Muscle of back (tissue), 3 donors: ENCODE measurements at regions not wholly inside any gene's neighbourhood (a gene's known extent, or its start where the extent isn't known, plus 50 kb on each side); places are given as distances from the start of the nearest gene placed in this dataset.
A peak's percentile ranks its signal among the peaks of the same experiment; 100 is the strongest.
"Not testable (repeated sequence)": the region's sequence is repeated elsewhere in the genome, so short reads cannot be mapped to it uniquely, and the experiment has no call there.

Experiments used
- DNase-seq, 3 donors: peaks; one replicate each; pipeline versions ENCODE4 v3.0.0 to v3.0.0-alpha.2; 2013

DNA sequence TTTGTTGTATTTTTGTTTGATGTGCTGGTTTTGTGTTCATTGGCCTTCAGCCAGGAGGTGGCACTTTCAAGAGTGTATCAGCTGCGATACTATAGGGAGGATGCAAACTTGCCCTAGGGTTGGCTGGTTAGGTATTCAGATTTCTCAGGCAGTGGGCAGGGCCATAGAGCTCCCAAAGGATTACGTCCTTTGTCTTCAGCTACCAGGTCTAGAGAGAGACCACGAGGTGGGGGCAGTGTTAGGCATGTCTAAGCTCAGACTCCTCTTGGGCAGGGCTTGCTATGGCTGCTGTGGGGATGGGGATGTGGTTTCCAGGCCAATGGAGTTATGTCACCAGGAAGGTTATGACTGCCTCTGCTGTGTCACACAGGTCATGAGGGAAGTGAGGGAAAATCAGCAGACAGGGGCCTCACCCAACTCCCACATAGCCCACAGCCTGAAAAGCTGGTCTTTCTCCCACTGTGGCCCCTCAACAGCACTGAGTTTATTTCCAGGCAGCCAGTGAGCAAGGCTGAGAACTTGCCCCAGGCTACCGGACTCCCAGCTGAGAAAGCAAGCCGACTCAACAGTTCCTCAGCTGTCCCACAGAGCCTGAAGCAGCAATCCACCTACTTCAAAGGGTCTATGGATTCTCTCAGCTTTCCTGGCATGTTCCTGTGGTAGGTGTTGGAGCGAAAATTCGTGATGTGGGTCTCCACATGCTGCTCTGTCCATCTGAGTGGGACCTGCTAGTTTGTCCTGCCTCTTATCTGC is 227.4 kb upstream of the COBL start:
- DNase-seq = no peak

DNA sequence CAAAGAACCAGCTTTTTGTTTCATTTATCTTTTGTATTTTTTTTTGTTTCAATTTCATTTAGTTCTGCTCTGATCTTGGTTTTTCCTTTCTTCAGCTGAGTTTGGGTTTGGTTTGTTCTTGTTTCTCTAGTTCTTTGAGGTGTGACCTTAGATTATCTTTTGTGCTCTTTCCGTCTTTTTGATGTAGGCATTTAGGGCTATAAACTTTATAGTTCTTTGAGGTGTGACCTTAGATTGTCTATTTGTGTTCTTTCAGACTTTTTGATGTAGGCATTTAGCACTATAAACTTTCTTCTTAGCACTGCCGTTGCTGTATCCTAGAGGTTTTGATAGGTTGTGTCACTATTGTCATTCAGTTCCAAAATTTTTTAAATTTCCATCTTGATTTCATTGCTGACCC is 224.3 kb upstream of the COBL start:
- DNase-seq = not testable (repeated sequence)

DNA sequence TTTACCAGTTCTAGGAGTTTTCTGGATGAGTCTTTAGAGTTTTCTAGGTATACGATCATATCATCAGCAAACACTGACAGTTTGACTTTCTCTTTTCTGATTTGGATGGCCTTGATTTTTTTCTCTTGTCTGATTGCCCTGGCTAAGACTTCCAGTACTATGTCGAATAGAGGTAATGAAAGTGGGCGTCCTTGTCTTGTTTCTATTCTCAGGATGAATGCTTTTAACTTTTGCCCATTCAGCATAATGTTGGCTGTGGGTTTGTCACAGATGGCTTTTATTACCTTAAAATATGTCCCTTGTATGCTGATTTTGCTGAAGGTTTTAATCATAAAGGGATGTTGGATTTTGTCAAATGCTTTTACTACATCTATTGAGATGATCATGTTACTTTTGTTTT is 223.2 kb upstream of the COBL start:
- no peak for DNase-seq

DNA sequence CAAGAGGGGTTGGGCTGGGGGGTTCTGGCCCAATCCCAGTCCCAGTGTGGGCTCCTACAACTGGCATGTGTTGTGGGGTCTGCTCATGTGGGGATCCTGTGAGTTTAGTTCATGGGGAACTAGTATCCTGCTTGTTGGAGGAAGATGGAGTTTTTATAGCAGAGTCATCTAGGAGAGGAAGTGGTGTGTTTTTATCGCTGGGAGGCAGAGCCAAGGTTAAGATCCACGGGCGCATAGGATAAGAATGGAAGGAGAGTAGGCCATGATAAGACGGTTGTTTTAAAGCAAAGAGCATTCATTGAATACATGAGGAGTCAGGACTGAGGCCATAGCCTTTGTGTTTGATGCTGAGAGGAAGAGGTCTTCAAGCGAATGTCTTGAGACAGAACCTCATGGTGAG is 211.6 kb upstream of the COBL start:
- no peak for DNase-seq

DNA sequence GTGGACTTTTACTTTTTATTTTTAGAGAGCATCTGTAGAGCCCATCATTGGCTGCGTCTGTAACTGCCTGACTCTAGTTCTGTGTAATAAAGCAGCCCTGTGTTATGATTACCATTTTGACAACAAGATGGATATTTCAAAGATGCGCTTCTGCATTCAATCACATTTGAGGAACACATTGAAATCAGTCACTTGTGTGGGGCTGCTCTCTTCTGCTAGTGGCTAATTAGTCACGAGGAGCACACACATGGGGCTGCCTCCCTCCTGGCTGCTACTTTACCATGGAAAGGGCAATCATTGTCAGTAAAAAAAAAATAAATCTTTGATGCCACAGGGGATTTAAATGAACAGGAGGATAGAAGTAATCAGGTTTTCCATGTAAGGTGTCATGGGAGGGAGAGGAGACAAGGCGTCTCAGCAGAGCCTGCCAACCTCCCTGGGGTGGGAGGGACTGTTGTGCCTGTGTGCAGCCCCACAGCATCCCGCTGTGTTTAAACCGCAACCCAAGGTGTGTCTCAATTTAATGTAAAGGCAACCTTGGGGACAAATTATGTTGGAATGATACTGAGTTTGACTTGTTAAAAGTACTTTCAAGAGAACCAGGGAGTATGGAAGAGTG is 205.2 kb upstream of the COBL start:
- DNase-seq = no peak

DNA sequence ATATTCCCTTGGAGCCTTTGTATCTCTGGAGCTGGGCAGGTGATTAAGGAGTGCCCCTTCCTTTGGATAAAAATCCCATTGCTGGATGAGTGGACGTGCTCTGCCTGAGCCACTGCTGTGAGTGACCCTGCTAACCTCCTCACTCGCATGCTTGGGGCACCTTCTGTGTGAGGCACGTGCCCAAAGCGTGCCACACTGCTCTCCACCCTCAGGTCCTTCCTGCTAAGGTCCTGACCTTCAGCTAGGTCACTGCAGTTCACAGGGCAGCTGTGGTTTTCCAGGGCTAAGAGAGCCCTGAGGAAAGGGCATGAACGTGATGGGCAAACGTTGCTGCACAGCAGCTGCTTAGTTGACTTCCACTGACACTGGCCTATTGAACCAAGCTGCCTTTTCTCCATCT is 204.4 kb upstream of the COBL start:
- DNase-seq = no peak

DNA sequence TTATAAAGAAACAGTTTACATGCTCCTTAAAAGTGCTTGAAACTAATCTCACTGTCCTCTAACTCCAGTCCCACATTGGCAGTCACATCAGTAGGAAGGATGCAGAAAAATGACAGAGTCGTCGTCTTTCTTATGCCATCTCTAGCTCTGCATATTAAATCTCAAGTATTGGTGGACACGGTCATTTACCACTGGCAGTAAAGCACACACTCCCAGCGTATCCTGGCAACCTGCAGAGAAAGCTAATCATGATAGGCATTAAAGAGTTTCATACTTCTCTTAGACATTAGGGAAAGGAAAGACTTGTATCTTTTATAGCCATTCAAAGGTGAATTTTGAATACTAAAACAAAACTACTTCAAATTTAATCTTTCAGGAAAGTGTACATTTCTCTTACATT is 202.0 kb upstream of the COBL start:
- DNase-seq = no peak

- no peak for DNase-seq
Measured at GRCh38 chr7:51517187-51517586, 200.6 kb upstream of the COBL start.

DNA sequence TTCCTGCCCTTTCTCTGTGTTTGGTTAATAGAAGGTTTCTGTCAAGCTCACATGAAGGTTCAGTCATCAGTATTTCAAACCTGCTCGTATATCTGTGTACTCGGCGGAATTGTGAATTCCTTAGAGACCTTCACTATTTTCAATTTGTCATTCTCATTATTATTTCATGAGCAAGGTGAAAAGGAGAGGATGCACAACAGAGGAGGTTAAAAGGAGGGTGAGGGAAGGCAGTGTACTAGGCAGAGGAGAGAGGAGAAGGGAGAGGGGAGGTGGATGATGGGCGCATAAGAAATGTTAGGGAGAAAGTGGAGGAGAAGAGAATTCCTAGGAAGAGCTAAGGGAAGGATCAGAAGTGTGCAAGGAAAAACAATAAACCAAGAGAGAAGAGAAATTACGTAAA is 185.0 kb upstream of the COBL start:
- DNase-seq = no peak

DNA sequence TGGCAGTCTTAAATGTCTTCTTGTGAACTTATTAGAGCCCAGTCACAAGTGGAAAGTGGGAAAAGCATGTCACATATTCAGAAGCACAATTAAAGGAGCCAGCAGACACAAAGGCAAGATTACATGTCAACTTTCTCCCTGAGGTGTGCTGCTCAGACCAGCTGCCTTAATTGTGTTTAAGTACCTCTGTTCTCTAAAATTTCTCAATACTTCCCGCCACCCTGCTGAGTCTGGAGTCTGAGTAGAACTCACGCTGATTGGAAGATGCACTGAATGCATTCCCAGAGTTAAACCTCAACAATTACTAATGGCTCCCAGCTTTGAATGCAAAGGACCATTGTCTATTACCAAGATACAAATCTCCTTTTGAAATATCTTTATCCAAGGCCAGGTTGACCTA is 166.4 kb upstream of the COBL start:
- DNase-seq = no peak

GRCh38 chr7:51481421-51481820 is 164.8 kb upstream of the COBL start:
- DNase-seq = no peak

GRCh38 chr7:51477819-51478218 is 161.2 kb upstream of the COBL start:
- DNase-seq = no peak

- DNase-seq = no peak
Measured at GRCh38 chr7:51477323-51477722, 160.7 kb upstream of the COBL start.

- no peak for DNase-seq
Measured at GRCh38 chr7:51476026-51476425, 159.4 kb upstream of the COBL start.

GRCh38 chr7:51472873-51473272 is 156.3 kb upstream of the COBL start:
- DNase-seq = no peak

- peak in 1 of 3 donors; percentile 7 for DNase-seq
Measured at GRCh38 chr7:51471981-51472296, 155.3 kb upstream of the COBL start.

DNA sequence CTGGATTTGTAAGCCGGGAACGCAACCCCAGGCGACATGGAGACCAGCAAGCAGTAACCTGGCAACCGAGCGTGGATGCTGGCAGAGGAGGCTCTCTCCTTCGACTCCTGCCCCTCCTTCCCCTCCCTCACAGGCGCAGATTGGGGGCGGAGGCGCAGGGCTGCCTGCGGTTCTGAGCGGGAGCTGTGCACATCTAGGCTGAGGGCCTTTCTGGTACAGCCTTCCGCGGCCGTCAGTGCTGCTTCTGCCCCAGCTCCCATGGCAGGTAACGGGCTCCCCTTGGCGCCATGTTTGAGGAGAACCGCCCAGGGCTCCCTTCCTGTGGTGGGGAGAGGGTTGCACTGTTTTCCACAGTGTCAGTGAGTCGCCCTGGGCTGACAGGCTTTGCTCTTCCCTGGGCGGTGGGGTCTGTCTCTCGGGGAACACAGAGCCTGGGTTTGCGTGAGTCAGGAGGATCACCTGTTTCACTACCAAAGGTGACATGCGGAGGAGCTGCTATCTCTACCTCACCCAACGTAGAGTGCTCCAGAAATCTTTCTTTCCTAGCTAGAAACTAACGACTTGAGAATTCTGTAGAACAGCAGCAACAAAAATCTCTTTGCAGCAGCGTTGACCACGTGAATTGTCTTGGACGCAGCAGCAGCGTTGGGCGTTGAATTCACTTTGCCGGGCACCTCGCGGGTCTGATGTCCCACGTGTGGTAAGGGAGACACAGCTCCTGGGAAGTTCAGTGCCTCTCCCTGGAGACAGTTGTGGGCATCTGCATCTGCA is 154.8 kb upstream of the COBL start:
- DNase-seq = peak in 1 of 3 donors; percentile 9

GRCh38 chr7:51467384-51468017 is 150.9 kb upstream of the COBL start:
- DNase-seq = no peak

DNA sequence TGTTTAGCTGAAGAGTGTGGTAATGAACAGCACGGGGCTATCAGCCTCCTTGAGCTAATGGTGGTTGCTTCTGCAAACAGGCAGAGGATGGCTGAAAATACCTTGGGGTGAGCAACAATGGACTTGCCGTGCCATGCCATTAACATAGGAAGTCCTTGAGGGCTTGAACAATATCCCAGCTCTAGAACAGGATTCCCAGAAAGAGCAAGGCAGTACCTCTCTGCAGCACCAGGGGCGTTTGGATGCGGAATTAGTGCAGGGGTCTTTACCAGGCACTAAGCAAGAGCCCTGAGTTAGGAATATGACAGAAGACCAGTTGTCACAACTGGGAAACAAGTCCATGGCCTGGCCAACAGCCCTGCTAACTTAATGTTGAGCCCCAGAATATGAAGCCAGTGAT is 143.2 kb upstream of the COBL start:
- no peak for DNase-seq

- DNase-seq = no peak
Measured at GRCh38 chr7:51458693-51459092, 142.1 kb upstream of the COBL start.

GRCh38 chr7:51457079-51457478 is 140.5 kb upstream of the COBL start:
- no peak for DNase-seq

DNA sequence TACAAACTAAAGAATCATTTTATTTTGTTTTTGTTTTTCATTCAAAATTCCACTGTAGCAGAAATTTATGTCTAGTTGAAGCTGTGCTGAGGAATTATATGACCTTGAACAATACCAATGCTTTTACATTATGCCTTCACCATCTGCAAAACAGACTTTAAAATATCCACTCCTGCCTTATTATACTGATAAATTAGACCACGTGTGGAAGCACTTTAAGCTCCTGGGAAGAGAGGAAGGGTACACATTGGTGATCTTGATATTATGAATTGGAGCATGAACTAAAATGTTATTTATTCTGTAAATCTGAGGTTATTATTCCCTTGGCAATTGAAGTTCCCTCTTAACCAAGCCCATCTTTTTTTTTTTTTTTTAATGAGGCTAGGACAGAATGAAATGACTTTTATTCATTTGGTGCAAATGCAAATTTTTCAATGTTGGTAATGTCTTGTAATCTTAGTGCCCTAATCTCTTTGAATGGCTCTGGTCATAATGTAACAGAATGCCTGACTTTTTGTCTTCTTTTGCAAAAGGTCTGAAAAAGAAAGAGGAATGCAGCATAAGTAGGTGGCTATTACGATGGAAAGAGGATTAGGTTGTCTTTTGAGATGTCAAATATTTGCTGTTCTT is 139.9 kb upstream of the COBL start:
- DNase-seq = no peak
